ENCODE measurements at regions not wholly inside any gene's neighbourhood (a gene's known extent, or its start where the extent isn't known, plus 50 kb on each side); places are given as distances from the start of the nearest gene placed in this dataset.

DNA sequence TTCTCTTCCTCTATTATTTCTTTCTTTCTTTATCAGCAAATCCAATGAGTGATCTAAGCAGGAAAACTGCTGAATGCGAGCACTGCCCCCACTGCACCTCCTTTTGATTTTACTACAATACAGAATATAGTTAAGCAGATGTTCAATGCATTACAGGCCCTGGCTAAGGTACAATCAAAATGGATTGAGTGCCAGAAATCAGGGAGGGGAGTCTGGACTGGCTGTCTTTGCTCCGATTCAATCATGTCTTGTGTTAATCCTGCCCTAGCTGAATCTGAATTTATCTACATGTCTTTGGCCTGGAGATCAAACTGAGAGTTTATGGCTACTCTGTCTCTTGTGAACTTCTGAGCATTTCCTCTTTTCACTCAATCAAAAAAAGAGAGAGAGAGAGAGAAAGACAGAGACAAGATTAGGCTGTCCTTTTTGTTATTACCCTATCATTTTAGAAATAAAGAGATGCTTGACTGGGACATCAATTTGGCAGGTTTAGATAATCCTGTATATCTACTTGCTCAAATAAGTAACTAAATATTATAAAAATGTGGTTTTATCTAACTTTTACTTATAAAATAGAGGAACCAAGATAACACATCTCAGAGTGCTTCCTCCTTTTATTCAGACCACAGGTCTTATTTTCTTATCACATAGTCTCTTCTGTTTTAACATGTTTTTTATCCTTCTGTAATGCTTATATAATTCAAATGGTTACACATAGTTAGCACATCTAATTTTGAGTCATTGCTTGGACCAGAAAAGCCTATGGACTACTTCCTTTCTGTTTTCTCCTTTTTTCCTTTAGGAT lies 656.2 kb downstream of the KCNJ2 start:
- no peak for DNase-seq

- no peak for DNase-seq
These were observed 660.5 kb downstream of the KCNJ2 start for GRCh38 chr17:70829876-70830275.

GRCh38 chr17:70834039-70834438 lies 664.7 kb downstream of the KCNJ2 start:
- no peak for DNase-seq

DNA sequence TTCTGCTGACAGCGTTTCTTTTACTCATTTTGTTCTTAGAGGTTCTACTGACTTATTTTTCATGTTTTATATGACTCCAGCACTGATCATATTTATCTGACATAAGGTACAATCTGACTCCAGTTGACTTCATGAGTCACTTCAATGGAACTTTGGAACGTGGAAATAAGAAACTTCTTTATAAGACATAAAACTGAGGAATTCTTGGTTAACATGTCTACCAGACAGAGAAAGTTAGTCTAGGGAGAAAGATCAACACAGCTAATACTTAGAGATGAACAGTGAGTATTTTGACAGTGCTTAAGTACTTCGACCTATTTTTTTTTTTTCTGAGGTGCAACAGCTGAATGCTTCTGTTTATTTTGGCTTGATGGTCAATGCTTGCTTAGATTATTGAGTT lies 679.5 kb downstream of the KCNJ2 start:
- DNase-seq = no peak

DNA sequence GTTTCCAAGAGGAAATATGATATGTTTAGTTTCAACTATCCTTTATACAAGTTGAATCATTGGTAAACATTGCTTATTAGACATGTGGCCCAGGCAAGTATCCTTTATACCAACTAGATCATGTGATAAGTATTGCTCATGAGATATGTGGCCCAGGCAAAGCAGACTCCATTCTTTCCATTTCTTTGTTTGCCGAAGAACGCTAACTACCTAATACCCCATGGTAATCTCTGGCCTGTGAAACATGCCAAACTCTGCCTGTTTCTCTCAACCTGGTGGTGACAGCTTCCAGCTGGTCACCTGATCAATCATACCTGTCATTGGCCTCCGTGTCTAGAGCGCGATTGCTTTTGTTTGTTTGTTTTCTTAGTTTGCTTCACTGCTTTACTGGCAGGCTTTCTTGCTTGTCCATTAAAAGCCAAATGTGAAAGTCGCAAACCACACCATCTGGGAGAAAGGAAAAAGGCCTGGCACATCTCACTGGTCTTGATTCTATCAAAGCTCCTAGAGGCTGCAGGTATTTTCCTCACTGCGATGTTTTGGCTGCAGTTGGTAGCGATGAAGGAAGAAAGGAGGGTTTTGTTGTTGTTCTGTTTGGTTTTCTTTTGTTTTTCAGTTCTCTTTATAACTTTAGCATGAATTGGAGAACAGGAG lies 686.2 kb downstream of the KCNJ2 start:
- no peak for DNase-seq

- no peak for DNase-seq
These were observed 688.0 kb downstream of the KCNJ2 start for GRCh38 chr17:70857351-70857750.

GRCh38 chr17:70859829-70860228 lies 690.5 kb downstream of the KCNJ2 start:
- DNase-seq = no peak

DNA sequence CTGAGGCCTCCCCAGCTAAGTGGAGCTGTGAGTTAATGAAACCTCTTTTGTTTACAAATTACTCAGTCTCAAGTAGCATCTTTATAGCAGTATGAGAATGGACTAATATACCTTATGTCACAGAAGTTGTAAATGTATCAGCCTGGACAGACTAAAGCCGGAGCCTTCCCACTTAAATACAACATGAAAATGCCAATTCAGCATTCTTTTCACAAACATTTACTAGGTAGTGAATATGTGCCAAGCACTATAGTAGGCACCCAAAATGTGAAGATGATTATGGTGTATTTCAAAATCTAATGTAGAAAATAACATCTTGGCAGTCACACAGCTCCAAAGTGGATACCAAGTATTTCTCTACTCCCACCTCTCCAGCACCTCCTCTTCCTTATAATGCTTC lies 693.0 kb downstream of the KCNJ2 start:
- no peak for DNase-seq

DNA sequence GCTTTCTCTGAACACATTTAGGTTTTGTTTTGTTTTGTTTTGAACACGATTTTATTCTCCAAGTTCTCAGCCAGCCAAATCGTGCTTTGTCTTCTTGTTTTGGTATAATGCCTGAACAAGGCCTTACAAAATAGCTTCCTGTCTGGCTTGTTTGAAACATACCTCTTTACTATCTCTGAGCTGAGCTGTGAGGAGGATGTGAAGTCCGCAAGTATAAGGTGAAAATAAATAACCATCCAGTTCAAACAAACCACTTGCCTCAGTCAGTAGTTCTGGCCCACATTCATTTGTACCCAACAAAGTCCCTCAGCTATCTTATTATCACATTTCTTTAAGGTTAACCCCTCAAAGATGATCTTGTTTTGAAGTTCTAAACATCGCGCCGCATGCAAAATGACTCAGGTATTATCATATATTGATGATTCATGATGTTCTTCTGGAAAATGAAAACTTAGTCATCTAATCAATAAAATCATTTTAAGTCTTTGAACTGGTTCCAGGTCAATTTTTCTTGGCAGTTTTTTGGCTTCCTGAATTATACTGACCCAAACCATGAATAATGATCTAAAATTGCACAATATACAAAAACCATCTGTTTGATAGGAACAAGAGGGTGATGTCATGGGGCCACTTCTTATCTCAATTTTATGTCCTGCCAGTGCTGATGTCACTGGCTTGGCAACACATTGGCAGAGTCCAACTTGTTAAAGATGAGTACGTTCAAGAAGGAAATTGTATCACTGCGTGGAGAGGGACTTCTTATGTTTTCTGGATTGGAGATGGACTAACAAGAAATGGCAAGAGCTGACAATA lies 694.3 kb downstream of the KCNJ2 start:
- DNase-seq = no peak

DNA sequence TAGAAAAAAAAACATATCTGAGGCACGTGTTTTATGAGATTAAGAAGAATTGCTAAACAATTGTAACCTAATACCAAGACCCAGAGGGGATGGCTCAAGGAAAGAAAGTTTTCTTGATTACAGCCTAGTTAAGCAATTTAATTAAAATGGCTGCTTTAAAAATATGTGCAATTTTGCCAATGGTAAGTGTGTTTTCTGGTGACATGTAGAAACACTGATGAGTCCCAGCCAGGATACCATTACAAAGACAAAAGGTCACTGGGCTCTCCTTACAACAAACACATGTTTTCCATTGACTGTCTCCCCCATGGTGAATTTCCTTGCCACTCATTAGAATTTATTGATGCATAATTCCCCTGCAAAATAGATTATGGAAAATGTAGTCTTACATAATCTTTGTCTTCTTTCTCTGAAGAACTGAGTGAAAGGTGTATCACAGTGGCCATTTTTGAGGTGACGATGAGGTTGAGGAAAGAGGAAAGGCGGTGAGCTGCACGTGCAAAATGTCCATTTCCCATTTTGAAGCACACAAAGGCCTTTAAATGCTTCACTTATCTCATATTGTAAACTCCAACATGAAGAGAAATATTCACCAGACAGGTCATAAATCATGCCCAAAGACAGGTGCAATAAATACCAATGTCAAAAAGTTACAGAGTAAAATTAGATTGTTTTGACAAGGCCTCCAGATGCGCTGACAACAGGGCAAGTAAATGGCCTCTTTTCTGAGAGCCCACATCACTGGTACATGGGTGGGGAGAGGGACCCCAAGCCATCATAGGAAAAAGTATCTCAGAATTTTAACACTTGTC lies 696.9 kb downstream of the KCNJ2 start:
- no peak for DNase-seq

DNA sequence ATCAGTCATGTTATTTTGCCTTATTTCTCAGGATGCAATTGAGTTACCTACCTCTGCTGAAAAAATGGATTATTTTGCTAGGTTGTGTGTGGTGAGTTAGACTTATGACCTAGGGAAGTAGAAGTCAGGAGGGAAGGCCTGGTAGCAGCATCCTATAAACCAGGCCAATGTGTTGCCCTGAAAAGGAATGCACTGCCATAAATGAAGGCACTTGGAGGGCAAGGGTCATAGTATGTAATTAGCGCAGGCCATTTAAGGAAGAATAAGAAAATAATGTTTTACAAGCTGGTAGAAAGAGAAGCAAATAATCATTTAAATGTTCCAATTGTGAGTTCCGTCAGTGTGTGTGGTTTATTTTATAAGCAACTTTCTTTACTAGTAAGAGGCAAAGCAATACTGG lies 698.8 kb downstream of the KCNJ2 start:
- no peak for DNase-seq

DNA sequence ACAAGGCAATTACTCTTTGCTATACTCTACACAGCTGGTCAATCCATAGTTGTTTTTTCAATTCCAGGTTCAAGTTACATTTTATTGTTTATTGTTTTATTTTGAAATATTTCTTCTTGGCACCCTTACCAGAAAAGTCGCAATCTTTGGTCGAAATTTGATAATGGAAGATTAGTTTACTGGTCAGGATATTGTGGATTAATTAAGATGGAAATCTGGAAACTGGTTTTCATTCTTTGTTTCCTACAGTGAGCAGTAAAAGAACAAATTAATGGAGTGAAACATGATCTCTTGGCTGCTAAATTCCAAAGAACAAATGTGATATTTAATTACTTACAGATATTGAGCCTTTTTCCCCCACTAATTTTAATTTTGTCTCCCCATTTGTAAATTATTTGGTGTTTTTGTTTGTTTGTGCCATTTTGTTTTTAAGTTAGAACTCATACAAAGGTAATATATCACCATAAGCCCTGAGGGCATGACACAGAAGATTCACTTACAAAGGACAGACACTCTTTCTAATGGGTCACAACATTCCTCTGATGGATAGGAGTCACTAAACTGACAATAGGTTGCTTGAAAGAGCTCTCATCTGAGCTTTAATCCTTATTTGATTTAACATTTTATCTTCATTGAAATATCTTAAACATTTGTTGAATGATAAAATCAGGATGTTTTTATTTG lies 700.2 kb downstream of the KCNJ2 start:
- no peak for DNase-seq

DNA sequence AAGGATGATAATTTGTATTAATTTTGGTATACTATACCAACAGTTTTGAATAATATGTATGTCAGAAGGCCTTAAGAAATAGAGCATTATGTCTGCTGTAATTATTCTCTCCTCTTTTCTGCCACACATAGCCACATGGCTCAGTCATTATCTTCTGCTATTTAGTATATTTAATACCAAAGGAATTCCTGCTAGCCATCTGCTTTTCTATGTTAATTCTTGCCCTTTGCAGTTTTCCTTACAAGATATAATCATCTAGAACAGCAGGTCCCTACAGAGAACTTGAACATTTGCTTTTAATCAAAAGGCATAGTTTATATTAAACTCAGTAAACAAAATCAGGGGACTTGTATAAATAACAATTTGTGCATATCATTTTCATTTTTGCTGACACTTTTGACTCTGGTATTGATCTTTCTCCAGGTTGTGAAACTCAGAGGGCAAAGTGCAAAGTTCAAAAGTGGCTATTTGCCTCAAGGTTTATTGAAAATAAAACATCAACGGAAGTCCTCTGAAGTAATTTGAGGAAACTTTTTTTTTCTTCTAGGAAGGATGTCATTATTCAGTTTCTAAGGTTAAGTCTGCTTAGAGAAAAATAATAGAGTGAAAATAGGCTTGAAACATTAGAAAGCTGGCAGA lies 702.0 kb downstream of the KCNJ2 start:
- no peak for DNase-seq

DNA sequence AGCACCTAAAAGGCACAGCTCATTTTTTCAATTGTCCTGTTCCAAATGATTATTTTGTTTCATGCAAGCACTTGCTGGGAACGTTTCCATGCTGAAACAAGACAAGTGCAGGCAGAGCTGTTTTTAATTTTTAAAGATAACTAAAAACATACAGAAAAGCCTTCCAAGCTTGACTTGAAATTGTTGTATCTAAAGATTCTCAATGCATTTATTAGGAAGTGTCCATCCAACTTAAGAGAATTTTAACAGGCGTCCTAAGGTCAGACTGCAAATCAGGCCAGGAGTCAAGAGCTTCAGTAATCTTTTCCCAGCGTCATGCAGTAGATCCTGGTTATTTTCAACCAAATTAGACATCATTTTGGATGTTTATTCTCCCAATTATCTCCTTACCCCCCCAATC lies 702.8 kb downstream of the KCNJ2 start:
- DNase-seq = no peak

DNA sequence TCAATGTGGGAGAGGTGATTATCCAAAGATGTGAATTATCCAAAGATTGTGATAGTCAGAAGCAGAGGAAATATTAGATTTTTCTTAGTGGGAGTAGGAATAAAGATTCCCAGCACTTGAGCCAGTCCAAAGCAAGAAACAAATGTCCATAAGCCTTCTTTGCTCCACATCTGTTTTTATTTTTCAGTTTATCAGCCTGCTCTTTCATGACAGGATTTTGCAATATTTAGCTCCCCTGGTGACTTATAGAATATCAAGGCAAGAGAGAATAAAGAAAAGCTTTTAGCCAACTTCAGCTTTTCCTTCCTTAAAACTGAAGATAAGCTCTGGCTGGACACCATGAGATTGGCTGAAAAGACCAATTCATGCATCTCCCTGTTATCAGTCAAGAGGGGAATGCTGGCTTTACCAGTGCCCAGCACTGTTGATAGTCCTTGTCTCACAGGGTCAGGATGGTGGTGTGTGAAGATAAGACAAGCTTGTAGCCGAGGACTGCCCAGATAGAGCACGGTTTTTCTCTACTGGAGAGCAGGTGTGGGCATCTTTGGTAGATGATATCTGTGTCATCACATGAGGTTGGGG lies 706.5 kb downstream of the KCNJ2 start:
- DNase-seq = no peak

- no peak for DNase-seq
These were observed 709.5 kb downstream of the KCNJ2 start for GRCh38 chr17:70878879-70879278.

DNA sequence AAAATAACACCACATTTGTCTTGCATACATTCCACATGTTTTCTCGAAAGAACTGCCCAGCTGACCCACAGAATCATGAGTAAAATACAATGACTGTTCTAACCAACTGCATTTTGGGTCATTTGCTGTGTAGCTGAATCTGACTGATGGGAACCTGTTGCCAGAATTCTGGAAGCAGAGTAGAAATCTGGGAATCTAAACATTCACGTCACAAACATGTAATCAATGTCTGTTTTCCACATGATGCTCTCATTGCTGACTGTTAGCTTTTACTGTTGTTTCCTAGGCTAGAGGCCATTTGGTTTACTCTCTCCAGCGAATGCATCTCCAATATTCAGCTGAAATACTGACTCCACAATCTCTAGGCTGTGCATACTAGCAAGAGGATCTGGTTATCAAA lies 710.1 kb downstream of the KCNJ2 start:
- no peak for DNase-seq

GRCh38 chr17:70881093-70881492 lies 711.8 kb downstream of the KCNJ2 start:
- no peak for DNase-seq

- DNase-seq = no peak
These were observed 713.2 kb downstream of the KCNJ2 start for GRCh38 chr17:70882504-70882903.

GRCh38 chr17:70886648-70887047 lies 717.3 kb downstream of the KCNJ2 start:
- no peak for DNase-seq

DNA sequence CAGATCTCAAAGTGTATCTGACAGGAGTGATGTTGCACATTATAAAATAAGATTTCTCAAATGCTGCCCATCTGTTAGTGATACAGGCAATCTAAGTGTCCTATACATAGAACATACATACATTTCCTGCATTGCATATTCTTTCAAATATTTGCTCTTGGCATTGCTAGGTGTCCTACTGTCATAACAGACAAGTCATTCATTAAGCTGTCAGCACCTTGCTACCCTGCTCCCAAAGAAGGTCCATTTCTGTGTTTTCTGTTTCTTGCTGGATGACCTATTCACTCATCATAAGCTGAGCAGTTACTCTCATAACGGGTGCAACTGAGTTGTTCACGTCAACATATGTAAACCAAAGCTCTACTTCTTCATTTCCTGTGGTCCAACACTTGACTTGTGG lies 719.0 kb downstream of the KCNJ2 start:
- no peak for DNase-seq
